ENCODE measurements at regions not wholly inside any gene's neighbourhood (a gene's known extent, or its start where the extent isn't known, plus 50 kb on each side); places are given as distances from the start of the nearest gene placed in this dataset.
"Not testable (repeated sequence)": the region's sequence is repeated elsewhere in the genome, so short reads cannot be mapped to it uniquely, and the experiment has no call there.

DNA sequence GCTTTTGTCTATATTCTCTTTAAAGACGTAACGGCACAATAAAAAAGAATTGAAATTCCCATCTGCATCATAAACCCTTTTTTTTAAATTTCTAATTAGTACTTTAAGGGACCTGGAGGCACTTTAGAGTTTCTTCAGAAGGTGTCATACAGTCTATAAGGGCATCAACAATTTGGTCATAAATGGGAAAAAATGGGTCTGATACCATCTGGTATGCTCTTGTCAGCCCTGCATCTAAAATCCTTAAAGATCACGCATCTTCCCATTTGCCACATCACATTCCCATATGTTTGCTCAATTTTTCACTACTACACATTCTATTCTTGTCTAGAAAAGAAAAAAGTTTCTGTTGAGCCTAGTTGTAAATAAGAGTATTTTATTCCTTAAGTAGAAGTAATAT, 53.8 kb downstream of the COX7C start:
- DNase-seq (ENCODE audit: low read depth): no peak

GRCh38 chr5:86674069-86674468, 56.3 kb downstream of the COX7C start:
- DNase-seq (ENCODE audit: low read depth): no peak

DNA sequence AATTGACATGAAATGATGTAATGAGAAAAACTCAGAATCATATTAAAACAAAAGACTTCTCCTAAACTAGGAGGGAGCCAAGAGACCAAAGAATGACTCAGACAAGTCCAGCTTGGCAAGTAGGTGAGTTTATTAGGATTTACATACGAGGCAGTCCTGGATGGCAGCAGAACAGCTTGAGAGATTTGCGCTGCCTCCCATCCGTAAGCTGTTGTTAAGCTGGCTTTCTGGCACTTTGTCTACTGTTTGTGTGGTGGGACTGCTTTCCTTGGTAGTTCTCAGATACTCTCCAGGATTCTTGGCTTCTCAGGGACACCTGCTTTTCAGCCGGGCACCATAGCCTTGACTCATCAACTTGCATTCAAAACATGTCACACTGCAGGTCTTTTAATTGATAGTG, 57.6 kb downstream of the COX7C start:
- no peak for DNase-seq (ENCODE audit: low read depth)

- DNase-seq (ENCODE audit: low read depth): peak; percentile 81
Observed at GRCh38 chr5:86679529-86679928, 61.8 kb downstream of the COX7C start.

- no peak for DNase-seq (ENCODE audit: low read depth)
Observed at GRCh38 chr5:86679949-86680348, 62.2 kb downstream of the COX7C start.

DNA sequence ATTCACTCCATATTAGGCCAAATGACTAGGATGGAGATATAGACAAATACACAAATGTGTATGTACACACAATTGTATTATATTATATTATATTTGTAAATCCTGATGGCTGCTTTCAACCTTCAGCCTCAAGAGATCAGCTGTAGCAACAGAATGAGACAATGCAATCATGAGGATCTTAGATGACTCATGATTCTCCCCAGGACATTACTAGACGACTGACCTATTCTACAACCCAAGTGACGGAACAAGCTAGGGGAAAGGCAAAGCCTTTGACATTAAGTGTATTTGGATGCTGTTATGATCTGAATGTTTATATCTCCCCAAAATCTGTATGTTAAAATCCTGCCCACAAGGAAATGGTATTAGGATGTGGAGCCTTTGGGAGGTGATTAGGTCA, 66.5 kb downstream of the COX7C start:
- peak; percentile 7 for DNase-seq (ENCODE audit: low read depth)

DNA sequence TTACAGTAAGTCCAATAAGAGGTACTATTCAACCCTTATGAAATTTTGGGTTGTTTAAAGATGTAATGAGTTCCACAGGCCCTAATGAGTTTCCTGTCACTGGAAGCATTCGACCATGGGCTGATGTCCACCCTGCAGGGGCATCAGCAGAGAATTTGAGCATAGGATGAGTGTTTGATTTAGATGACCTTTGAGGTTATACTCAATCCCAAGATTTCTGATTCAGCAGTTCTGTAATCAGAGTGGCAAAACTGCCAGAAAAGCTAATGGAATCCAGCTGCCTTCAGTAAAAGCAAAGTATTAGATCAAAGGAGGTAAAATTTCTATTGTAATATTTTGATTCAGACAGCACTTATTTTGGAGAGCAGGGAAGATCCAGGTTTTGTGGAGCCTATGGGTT, 68.3 kb downstream of the COX7C start:
- no peak for DNase-seq (ENCODE audit: low read depth)

DNA sequence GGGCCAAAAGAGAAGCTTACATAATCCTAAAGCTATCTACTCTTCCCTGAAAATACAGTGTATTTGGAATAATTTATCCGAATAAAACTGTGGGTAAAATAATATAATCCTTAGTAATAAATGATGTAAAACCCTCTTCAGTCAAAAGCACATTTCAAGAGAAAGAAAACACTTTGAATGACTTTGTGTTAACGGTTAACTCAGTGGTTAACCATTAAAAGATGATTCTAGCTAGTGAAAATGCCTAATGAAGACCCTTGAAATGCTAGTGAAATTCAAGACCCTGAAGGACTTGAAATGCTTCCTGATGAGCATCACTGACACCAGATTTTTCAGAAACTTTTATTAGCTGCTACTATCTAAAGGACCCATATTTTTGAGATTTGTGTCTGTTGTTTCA, 70.7 kb downstream of the COX7C start:
- DNase-seq (ENCODE audit: low read depth): no peak

DNA sequence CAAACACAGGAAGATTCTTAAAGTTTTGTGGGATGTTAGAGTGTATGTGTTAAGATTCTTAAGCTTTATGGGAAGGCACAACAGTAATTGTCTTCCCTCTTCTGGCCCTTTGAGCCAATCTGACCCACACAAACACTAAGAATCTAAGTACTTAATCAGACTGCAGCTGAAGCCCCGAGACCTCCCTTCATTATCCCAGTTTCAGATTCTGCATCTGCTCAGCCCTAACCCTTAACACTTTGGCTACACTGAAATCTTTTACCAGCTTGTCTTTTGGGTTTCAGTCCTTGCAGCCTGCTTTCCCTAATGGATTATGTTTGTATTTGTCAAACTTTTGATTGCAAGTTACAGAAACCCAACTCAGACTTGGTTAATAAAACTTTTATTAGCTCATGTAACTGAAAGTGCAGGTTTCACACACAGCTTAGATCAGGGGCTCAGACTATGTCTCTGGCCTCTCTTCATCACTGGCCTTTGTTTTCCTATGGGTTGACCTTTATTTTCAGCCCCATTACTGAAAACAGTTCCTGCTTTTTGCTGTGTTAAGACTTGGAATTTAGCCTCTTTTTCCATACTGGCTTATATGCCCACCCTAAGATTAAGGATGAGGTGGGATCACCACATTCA, 71.5 kb downstream of the COX7C start:
- no peak for DNase-seq (ENCODE audit: low read depth)

DNA sequence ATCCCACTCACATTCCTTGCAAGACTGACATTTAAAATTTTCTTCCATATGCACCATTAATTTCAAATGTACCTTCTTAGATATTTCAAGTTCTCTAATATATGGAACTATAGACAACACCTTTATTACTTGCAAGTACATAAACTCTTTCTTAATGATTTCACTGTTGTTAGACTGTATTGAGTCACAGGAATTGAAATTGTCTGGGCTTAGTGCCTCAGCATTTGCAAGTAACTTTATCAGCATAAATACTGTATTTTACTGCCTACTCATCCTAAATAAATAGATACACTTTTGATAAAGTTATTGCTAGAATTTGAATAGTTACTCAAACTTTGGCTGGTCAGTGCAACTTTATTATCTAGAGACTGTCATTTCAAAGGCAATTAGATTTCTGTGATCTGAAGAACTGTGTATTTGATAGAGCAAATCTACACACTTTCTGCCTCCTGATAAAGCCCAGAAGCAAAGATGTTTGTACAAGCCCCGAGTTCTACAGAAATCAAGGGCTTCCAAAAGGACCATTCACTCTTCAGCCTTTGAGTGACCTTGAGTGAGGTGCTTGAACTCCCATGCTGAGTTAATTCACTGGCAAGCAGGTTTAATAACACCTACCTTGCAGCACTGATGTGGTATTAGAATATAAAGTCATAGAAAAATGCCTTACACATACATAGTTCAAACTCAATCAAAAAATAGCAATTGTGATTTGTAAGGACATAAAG, 91.6 kb downstream of the COX7C start:
- no peak for DNase-seq (ENCODE audit: low read depth)

DNA sequence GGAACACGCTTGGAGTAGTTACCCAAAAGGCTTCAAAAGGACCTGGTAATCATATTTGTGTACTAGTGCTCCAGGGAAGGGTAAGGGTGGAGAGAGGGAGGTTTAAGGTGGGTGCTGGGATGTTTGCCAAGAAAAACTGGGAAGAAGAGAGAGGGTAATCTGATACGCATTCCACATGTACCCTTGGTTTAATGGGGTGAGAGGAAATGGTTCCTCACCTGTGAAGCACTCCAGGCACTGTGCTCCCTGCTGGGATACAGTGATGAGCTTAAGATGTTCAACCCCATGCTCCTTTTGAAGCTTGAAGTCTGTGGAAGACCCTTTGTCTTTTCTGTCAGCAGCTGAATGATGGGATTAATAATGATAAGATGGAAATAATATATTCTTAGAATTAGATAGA, 98.4 kb downstream of the COX7C start:
- DNase-seq (ENCODE audit: low read depth): no peak

GRCh38 chr5:86731319-86732117, 113.8 kb downstream of the COX7C start:
- not testable (repeated sequence) for DNase-seq (ENCODE audit: low read depth)

DNA sequence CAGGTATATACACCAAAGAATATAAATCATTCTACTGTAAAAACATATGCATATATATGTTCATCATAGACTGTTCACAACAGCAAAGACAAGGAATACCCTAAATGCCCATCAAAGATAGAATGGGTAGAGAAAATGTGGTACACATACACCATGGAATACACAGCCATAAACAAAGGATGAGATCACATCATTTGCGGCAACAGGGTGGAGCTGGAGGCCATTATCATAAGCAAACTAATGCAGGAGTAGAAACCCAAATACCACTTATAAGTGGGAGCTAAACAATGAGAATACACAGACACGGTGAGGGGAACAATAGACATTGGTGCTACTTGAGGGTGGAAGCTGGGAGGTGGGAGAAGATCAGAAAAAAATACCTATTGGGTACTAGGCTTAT, 117.6 kb downstream of the COX7C start:
- no peak for DNase-seq (ENCODE audit: low read depth)

GRCh38 chr5:86737579-86737978, 119.8 kb downstream of the COX7C start:
- no peak for DNase-seq (ENCODE audit: low read depth)

- no peak for DNase-seq (ENCODE audit: low read depth)
Observed at GRCh38 chr5:86748538-86749105, 130.9 kb downstream of the COX7C start.

- DNase-seq (ENCODE audit: low read depth): no peak
Observed at GRCh38 chr5:86749841-86750240, 132.1 kb downstream of the COX7C start.

DNA sequence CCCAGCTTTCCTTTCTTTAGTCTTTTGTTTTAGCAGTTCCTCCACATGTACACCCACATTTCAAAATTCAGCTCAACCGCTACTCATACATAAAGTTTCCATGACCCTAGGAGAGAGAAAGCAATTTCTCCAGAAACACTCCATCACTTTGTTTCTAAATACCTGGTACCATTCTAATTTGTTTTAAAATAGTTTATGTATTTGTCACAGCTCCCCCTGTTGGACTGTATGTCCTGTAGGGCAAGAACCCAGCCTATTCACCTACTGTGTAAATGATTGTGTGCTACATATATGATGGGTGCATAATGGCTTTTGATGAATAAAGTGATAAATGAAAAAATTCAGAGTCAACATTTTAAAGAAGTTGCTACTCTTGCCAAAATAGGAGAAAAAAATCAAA, 139.1 kb downstream of the COX7C start:
- DNase-seq (ENCODE audit: low read depth): no peak

DNA sequence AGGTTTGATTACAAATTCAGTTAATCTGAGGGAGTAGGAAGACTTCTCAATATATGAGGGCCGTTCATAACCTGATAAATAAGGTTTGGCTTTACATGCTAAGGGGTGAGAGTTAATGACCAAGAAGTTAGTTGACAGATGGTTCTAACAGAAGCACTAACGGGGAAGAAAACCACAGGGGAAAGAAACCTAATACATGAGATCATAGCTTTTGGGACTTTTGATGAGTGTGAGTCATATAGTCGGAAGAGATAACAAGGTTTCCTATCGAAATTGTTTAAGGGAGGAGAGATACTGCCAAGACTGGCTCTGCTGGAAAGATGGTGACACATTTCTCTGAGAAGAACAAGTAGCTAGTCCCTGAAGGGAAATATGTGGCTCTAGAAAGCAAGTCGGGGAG, 140.1 kb downstream of the COX7C start:
- DNase-seq (ENCODE audit: low read depth): peak; percentile 0

- DNase-seq (ENCODE audit: low read depth): no peak
Observed at GRCh38 chr5:86760661-86761060, 142.9 kb downstream of the COX7C start.

- no peak for DNase-seq (ENCODE audit: low read depth)
Observed at GRCh38 chr5:86763929-86764328, 146.2 kb downstream of the COX7C start.

- DNase-seq (ENCODE audit: low read depth): no peak
Observed at GRCh38 chr5:86765778-86766502, 148.2 kb downstream of the COX7C start.

DNA sequence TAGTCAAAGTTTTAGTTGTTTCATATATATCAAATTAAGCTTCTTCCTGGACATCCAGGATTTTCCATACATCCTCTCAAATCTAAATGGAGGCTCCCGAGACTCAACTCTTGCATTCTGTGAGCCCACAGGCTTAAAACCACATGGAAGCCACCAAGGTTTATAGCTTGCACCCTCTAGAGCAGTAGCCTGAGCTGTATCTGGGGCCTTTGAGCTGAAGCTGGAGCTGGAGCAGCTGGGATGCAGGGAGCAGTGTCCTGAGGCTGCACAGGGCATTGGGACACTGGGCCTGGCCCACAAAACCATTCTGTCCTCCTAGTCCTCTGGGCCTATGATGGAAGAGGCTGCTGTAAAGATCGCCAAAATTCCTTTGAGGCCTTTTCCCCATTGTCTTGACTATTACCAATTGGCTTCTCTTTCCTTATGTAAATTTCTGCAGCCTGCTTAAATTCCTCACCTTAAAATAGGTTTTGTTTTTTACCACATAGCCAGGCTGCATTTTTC, 151.0 kb downstream of the COX7C start:
- DNase-seq (ENCODE audit: low read depth): no peak

Measured in amniotic epithelial cell (primary cell).